ENCODE measurements at regions not wholly inside any gene's neighbourhood (a gene's known extent, or its start where the extent isn't known, plus 50 kb on each side); places are given as distances from the start of the nearest gene placed in this dataset.

- no peak for DNase-seq
Observed at GRCh38 chr16:79437764-79438751, 162.5 kb downstream of the MAF start.

- DNase-seq = no peak
Observed at GRCh38 chr16:79436885-79437284, 163.7 kb downstream of the MAF start.

GRCh38 chr16:79434771-79435170, 165.8 kb downstream of the MAF start:
- DNase-seq = no peak

- no peak for DNase-seq
Observed at GRCh38 chr16:79434092-79434491, 166.4 kb downstream of the MAF start.

GRCh38 chr16:79431923-79432322, 168.6 kb downstream of the MAF start:
- no peak for DNase-seq

GRCh38 chr16:79430191-79430678, 170.3 kb downstream of the MAF start:
- no peak for DNase-seq

GRCh38 chr16:79429381-79430190, 171.0 kb downstream of the MAF start:
- no peak for DNase-seq

GRCh38 chr16:79426663-79427062, 173.9 kb downstream of the MAF start:
- DNase-seq = no peak

- no peak for DNase-seq
Observed at GRCh38 chr16:79422064-79422463, 178.5 kb downstream of the MAF start.

GRCh38 chr16:79421126-79421525, 179.4 kb downstream of the MAF start:
- no peak for DNase-seq

- no peak for DNase-seq
Observed at GRCh38 chr16:79420493-79420892, 180.0 kb downstream of the MAF start.

GRCh38 chr16:79419148-79419547, 181.4 kb downstream of the MAF start:
- no peak for DNase-seq

GRCh38 chr16:79417601-79418008, 182.9 kb downstream of the MAF start:
- no peak for DNase-seq

- DNase-seq = no peak
Observed at GRCh38 chr16:79415983-79416640, 184.4 kb downstream of the MAF start.

GRCh38 chr16:79412783-79413225, 187.7 kb downstream of the MAF start:
- DNase-seq = no peak

GRCh38 chr16:79411805-79412204, 188.7 kb downstream of the MAF start:
- no peak for DNase-seq

- no peak for DNase-seq
Observed at GRCh38 chr16:79411357-79411756, 189.2 kb downstream of the MAF start.

GRCh38 chr16:79409978-79410377, 190.6 kb downstream of the MAF start:
- DNase-seq = no peak

GRCh38 chr16:79408355-79408754, 192.2 kb downstream of the MAF start:
- DNase-seq = no peak

- no peak for DNase-seq
Observed at GRCh38 chr16:79407461-79408135, 192.9 kb downstream of the MAF start.

GRCh38 chr16:79407005-79407404, 193.5 kb downstream of the MAF start:
- no peak for DNase-seq

GRCh38 chr16:79404571-79404970, 196.0 kb downstream of the MAF start:
- DNase-seq = no peak
